ENCODE measurements at regions not wholly inside any gene's neighbourhood (a gene's known extent, or its start where the extent isn't known, plus 50 kb on each side); places are given as distances from the start of the nearest gene placed in this dataset.

DNA sequence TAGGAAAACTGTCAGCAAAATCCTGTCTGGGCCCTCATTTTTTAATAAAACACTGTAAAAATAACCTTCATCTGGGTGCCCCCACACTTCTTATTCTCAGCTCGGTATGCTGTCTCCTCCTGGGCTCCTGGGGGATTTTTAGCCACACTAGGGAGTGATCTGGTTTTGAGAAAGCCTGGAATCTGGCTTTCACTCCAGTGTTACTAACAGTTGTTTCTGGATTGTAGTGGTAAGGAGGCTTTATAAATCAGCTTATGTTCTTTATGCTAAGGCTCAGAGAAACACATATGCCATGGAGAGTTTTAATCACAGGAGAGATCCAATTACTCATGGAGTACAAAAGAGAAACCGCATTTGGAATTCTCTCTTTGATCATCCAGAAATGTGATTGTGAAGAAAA, 744.3 kb upstream of the SOX11 start:
- TF ChIP-seq, protein P1, sequence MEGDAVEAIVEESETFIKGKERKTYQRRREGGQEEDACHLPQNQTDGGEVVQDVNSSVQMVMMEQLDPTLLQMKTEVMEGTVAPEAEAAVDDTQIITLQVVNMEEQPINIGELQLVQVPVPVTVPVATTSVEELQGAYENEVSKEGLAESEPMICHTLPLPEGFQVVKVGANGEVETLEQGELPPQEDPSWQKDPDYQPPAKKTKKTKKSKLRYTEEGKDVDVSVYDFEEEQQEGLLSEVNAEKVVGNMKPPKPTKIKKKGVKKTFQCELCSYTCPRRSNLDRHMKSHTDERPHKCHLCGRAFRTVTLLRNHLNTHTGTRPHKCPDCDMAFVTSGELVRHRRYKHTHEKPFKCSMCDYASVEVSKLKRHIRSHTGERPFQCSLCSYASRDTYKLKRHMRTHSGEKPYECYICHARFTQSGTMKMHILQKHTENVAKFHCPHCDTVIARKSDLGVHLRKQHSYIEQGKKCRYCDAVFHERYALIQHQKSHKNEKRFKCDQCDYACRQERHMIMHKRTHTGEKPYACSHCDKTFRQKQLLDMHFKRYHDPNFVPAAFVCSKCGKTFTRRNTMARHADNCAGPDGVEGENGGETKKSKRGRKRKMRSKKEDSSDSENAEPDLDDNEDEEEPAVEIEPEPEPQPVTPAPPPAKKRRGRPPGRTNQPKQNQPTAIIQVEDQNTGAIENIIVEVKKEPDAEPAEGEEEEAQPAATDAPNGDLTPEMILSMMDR (conservative IDR thresholded peaks at IDR 0.05; ENCODE audit: low read length): no peak
- no peak for TF ChIP-seq EZH2phosphoT487 (IDR thresholded peaks at IDR 0.05; ENCODE audit: borderline replicate concordance)
